ENCODE measurements at regions not wholly inside any gene's neighbourhood (a gene's known extent, or its start where the extent isn't known, plus 50 kb on each side); places are given as distances from the start of the nearest gene placed in this dataset.

DNA sequence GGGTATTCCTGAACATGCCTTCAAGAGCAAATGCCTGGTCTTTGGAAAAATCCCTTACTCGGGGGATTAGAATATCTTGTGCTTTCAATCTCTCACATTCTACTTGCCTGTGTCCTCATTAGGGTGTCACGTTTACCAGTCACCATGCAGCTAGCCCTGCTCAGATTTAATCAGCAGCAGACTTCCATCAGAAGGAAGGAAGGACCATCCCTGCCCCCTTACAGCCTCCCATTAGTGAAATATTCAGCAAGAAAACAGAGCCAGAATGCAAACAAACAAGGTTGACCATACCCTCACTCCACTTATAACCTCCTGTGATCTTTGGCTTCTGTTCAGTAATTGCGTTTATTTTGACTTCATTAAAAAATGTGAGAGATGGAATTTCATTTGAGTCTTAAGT is 208.6 kb downstream of the CXCL12 start:
- H3K36me3 Mint-ChIP-seq = no peaks in the 10 kb centered on the region
- no peak overlapping the region for H3K4me3 ChIP-seq (ENCODE audit: low read length)
- intact Hi-C loops (cut with micrococcal nuclease) = no loop called here
- H3K27ac ChIP-seq (ENCODE audit: low read length) = no peak overlapping the region
- no peaks in the 10 kb centered on the region for H3K36me3 ChIP-seq (ENCODE audit: control insufficient read depth, insufficient read depth, low read length)
- TF ChIP-seq, protein P1, sequence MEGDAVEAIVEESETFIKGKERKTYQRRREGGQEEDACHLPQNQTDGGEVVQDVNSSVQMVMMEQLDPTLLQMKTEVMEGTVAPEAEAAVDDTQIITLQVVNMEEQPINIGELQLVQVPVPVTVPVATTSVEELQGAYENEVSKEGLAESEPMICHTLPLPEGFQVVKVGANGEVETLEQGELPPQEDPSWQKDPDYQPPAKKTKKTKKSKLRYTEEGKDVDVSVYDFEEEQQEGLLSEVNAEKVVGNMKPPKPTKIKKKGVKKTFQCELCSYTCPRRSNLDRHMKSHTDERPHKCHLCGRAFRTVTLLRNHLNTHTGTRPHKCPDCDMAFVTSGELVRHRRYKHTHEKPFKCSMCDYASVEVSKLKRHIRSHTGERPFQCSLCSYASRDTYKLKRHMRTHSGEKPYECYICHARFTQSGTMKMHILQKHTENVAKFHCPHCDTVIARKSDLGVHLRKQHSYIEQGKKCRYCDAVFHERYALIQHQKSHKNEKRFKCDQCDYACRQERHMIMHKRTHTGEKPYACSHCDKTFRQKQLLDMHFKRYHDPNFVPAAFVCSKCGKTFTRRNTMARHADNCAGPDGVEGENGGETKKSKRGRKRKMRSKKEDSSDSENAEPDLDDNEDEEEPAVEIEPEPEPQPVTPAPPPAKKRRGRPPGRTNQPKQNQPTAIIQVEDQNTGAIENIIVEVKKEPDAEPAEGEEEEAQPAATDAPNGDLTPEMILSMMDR (IDR thresholded peaks at IDR 0.05) = no peak
- DNase-seq (no peak), ATAC-seq (no peak)
- H3K4me1 Mint-ChIP-seq = no peaks in the 10 kb centered on the region
- H3K27ac Mint-ChIP-seq = no peak overlapping the region
- no peaks in the 10 kb centered on the region for H3K9me3 ChIP-seq (ENCODE audit: control insufficient read depth, insufficient read depth, low read length)
- no peaks in the 10 kb centered on the region for H3K9me3 Mint-ChIP-seq
- peaks cover 5 to 12% of the 10 kb centered on the region in 2 donors for H3K27me3 Mint-ChIP-seq (ENCODE audit: low read depth in 2 of 2)
- no peaks in the 10 kb centered on the region for H3K27me3 ChIP-seq (ENCODE audit: control insufficient read depth, insufficient read depth, low read length)
- H3K4me3 Mint-ChIP-seq = no peak overlapping the region
- H3K4me1 ChIP-seq (ENCODE audit: control insufficient read depth, insufficient read depth, low read length) = no peaks in the 10 kb centered on the region
- WGBS (ENCODE audit: insufficient coverage) = 77% methylated on average over 3 of the region's 3 CpGs

- WGBS (ENCODE audit: insufficient coverage) = 82% methylated on average over 4 of the region's 4 CpGs
- intact Hi-C loops (cut with micrococcal nuclease) = no loop called here
- peaks cover 6 to 27% of the 10 kb centered on the region in 2 donors for H3K27me3 Mint-ChIP-seq (ENCODE audit: low read depth in 2 of 2)
- TF ChIP-seq, protein P1 (IDR thresholded peaks at IDR 0.05) = no peak
- Histone ChIP-seq H3K27me3 (ENCODE audit: control insufficient read depth, insufficient read depth, low read length) (no peaks in the 10 kb centered on the region), H3K27ac (ENCODE audit: low read length) (no peak overlapping the region), H3K36me3 (ENCODE audit: control insufficient read depth, insufficient read depth, low read length) (no peaks in the 10 kb centered on the region), H3K4me3 (ENCODE audit: low read length) (no peak overlapping the region), H3K9me3 (ENCODE audit: control insufficient read depth, insufficient read depth, low read length) (no peaks in the 10 kb centered on the region), H3K4me1 (ENCODE audit: control insufficient read depth, insufficient read depth, low read length) (no peaks in the 10 kb centered on the region)
- no peaks in the 10 kb centered on the region for H3K36me3 Mint-ChIP-seq
- H3K4me1 Mint-ChIP-seq = no peaks in the 10 kb centered on the region
- no peak overlapping the region for H3K27ac Mint-ChIP-seq
- H3K4me3 Mint-ChIP-seq = no peak overlapping the region
- H3K9me3 Mint-ChIP-seq = no peaks in the 10 kb centered on the region
- DNase-seq = no peak
- ATAC-seq = no peak
These were observed 211.3 kb downstream of the CXCL12 start for GRCh38 chr10:44173608-44173894.

DNA sequence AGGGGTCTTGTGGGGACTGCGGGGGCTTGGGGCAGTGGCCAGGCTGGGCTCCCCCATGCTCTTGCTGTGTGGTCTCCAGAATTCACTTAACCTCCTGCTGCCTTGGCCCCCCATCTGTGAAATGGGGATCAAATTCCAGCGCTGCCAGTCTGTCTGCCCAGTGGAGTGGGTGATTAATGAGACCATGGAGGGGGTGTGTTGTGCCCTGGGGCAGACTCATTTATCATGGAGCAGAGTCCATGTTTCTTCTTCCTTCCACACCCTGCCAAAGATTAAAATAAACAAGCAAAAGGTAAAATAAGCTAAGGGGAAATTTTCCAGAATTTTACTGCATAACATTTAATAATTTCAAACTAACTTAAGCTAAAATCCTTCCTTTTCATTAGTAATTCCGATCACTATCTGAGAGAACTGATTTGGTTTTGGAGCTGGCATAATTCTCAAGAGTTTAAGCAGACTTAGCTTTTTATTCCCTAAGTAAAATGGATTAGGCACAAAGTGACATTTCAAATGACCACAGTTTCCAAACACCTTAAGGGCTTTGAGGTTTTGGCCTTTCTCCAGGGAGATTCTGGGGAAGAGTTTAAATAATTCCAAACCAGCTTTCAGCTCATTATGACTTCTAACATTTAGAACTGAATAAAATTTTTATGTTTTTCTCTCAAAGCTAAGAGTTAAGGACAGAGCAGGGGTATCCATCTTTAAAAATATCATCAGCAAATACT is 211.9 kb downstream of the CXCL12 start:
- Histone ChIP-seq H3K4me3 (ENCODE audit: low read length) (no peak overlapping the region), H3K4me1 (ENCODE audit: control insufficient read depth, insufficient read depth, low read length) (no peaks in the 10 kb centered on the region), H3K27me3 (ENCODE audit: control insufficient read depth, insufficient read depth, low read length) (no peaks in the 10 kb centered on the region), H3K9me3 (ENCODE audit: control insufficient read depth, insufficient read depth, low read length) (no peaks in the 10 kb centered on the region), H3K36me3 (ENCODE audit: control insufficient read depth, insufficient read depth, low read length) (no peaks in the 10 kb centered on the region), H3K27ac (ENCODE audit: low read length) (no peak overlapping the region)
- ATAC-seq (no peak), DNase-seq (no peak)
- WGBS (ENCODE audit: insufficient coverage) = 91% methylated on average over 3 of the region's 3 CpGs
- H3K36me3 Mint-ChIP-seq = no peaks in the 10 kb centered on the region
- intact Hi-C loops (cut with micrococcal nuclease) = no loop called here
- no peaks in the 10 kb centered on the region for H3K9me3 Mint-ChIP-seq
- TF ChIP-seq, protein P1 (IDR thresholded peaks at IDR 0.05) = no peak
- peaks cover 10 to 22% of the 10 kb centered on the region in 2 donors for H3K27me3 Mint-ChIP-seq (ENCODE audit: low read depth in 2 of 2)
- no peaks in the 10 kb centered on the region for H3K4me1 Mint-ChIP-seq
- H3K27ac Mint-ChIP-seq = no peak overlapping the region
- no peak overlapping the region for H3K4me3 Mint-ChIP-seq

DNA sequence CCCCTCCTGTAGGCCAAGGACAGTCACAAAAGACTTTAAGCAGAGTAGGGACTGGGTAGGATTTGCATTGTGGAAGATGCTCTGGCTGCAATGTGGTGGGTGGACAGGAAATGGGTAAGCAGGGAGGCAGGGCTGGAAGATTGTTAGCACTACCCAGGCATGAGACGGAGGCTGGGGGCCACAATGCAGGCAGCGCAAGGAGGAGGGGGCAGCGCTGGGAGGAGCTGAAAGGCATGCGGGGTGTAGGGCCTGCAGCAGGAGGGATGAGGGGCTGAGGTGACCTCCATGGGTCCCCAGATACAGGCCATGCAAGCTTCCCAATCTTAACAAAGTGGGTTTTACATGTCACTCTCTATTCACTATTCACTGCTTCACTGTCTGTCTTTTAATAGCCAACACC is 213.1 kb downstream of the CXCL12 start:
- DNase-seq (no peak), ATAC-seq (no peak)
- intact Hi-C loops (cut with micrococcal nuclease) = no loop called here
- Histone ChIP-seq H3K9me3 (ENCODE audit: control insufficient read depth, insufficient read depth, low read length) (no peaks in the 10 kb centered on the region), H3K36me3 (ENCODE audit: control insufficient read depth, insufficient read depth, low read length) (no peaks in the 10 kb centered on the region), H3K4me1 (ENCODE audit: control insufficient read depth, insufficient read depth, low read length) (no peaks in the 10 kb centered on the region), H3K27ac (ENCODE audit: low read length) (no peak overlapping the region), H3K4me3 (ENCODE audit: low read length) (no peak overlapping the region), H3K27me3 (ENCODE audit: control insufficient read depth, insufficient read depth, low read length) (no peaks in the 10 kb centered on the region)
- peaks cover 10 to 21% of the 10 kb centered on the region in 2 donors for H3K27me3 Mint-ChIP-seq (ENCODE audit: low read depth in 2 of 2)
- WGBS (ENCODE audit: insufficient coverage) = 84% methylated on average over 4 of the region's 4 CpGs
- H3K9me3 Mint-ChIP-seq = no peaks in the 10 kb centered on the region
- H3K4me3 Mint-ChIP-seq = no peak overlapping the region
- H3K27ac Mint-ChIP-seq = no peak overlapping the region
- H3K4me1 Mint-ChIP-seq = no peaks in the 10 kb centered on the region
- no peaks in the 10 kb centered on the region for H3K36me3 Mint-ChIP-seq
- TF ChIP-seq, protein P1 (IDR thresholded peaks at IDR 0.05) = no peak
